ENCODE measurements at regions not wholly inside any gene's neighbourhood (a gene's known extent, or its start where the extent isn't known, plus 50 kb on each side); places are given as distances from the start of the nearest gene placed in this dataset.
A peak's percentile ranks its signal among the peaks of the same experiment; 100 is the strongest.
"Not testable (repeated sequence)": the region's sequence is repeated elsewhere in the genome, so short reads cannot be mapped to it uniquely, and the experiment has no call there.

DNA sequence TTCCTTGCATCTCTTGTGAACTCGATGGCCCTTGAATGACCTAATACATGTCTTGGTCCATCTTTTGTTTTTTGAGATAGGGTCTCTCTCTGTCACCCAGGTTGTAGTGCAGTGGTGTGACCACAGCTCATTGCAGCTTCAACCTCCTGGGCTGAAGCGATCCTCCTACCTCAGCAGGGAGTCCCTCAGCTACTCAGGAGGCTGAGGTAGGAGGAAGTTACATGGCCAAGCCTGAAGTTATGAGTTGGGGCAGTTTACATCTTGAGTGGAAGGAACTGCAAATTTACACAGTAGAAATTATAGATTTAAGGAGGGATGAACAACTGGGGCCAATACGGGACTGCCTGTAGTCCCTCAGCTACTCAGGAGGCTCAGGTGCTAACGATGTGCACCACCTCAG is 97.2 kb upstream of the METTL14 start:
- no peaks in the 10 kb centered on the region for H3K9me3 ChIP-seq
- intact Hi-C loops (cut with DNase I; ENCODE audit: low total_unique reads): no loop called here

DNA sequence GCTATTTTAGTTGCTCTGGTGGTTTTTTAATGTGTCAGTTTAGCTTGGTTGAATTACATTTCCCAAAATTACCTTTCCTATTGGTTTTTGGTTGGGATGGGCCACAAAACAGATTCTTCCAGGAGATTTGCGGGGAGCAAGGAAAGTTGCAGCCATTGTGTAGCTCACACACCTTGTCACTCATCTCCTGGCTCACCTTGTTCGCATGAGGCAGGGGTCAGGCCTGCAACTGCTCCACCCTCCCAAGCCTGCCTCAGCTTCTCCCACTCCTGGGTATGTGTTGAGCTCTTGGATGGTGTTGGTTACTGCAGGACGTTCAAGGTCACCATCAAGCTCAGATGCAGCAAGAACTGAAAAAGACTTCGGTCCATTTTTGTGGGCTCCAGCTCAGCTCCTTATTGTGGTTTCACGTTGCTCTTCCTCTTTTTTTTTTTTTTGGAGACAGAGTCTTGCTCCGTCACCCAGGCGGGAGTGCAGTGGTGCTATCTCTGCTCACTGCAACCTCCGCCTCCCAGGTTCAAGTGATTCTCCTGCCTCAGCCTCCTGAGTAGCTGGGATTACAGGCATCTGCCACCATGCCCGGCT is 95.6 kb upstream of the METTL14 start:
- no peak overlapping the region for H3K4me3 ChIP-seq

More for the DNA sequence above, 97.2 kb upstream of the METTL14 start:
- H3K4me1 ChIP-seq: peaks cover 0 to 6% (median 3%) of the 10 kb centered on the region in 4 donors
- no peak for DNase-seq
- TF ChIP-seq, protein P1, sequence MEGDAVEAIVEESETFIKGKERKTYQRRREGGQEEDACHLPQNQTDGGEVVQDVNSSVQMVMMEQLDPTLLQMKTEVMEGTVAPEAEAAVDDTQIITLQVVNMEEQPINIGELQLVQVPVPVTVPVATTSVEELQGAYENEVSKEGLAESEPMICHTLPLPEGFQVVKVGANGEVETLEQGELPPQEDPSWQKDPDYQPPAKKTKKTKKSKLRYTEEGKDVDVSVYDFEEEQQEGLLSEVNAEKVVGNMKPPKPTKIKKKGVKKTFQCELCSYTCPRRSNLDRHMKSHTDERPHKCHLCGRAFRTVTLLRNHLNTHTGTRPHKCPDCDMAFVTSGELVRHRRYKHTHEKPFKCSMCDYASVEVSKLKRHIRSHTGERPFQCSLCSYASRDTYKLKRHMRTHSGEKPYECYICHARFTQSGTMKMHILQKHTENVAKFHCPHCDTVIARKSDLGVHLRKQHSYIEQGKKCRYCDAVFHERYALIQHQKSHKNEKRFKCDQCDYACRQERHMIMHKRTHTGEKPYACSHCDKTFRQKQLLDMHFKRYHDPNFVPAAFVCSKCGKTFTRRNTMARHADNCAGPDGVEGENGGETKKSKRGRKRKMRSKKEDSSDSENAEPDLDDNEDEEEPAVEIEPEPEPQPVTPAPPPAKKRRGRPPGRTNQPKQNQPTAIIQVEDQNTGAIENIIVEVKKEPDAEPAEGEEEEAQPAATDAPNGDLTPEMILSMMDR (IDR thresholded peaks at IDR 0.05): no peak
- no peak overlapping the region for H3K4me3 ChIP-seq
- H3K27me3 ChIP-seq: peaks cover 0 to 14% of the 10 kb centered on the region in 2 donors
- no peaks in the 10 kb centered on the region for H3K36me3 ChIP-seq
- H3K27ac ChIP-seq: no peak overlapping the region

GRCh38 chr4:118591339-118592046 is 93.7 kb upstream of the METTL14 start:
- Histone ChIP-seq H3K4me3 (peak overlapping the region; percentile 55 to 57), H3K36me3 (peaks cover 0 to 11% (median 0%) of the 10 kb centered on the region in 3 donors), H3K27ac (peak overlapping the region; percentile 78 to 88)
- intact Hi-C loops (cut with DNase I; ENCODE audit: low total_unique reads); H3K27me3 ChIP-seq; H3K9me3 ChIP-seq; H3K4me1 ChIP-seq: not testable (repeated sequence)
- peak; percentile 84 to 95 for DNase-seq

More for the DNA sequence above, 95.6 kb upstream of the METTL14 start:
- DNase-seq: no peak
- H3K36me3 ChIP-seq: peaks cover 0 to 5% (median 0%) of the 10 kb centered on the region in 3 donors
- H3K4me1 ChIP-seq: peaks cover 0 to 6% (median 3%) of the 10 kb centered on the region in 4 donors
- intact Hi-C loops (cut with DNase I; ENCODE audit: low total_unique reads): no loop called here
- TF ChIP-seq, protein P1 (IDR thresholded peaks at IDR 0.05): no peak
- H3K27me3 ChIP-seq: peaks cover 0 to 7% of the 10 kb centered on the region in 2 donors
- H3K27ac ChIP-seq: no peak overlapping the region
- no peaks in the 10 kb centered on the region for H3K9me3 ChIP-seq

DNA sequence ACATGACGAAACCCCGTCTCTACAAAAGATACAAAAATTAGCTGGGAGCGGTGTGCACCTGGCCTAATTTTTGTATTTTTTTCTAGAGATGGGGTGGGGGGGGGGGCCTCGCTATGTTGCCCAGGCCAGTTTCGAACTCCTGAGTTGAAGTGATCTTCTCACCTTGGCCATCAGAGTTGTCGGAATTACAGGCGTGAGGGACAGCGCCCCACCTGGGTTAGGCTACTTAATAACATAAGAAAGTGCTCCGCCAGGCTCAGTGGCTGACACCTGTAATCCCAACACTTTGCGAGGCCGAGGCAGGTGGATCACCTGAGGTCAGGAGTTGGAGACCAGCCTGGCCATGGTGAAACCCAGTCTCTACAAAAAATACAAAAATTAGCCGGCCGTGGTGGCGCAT is 92.9 kb upstream of the METTL14 start:
- intact Hi-C loops (cut with DNase I; ENCODE audit: low total_unique reads); DNase-seq; H3K4me1 ChIP-seq; H3K27me3 ChIP-seq; H3K9me3 ChIP-seq: not testable (repeated sequence)
- H3K4me3 ChIP-seq: peak overlapping the region; percentile 55 to 57
- H3K36me3 ChIP-seq: peaks cover 0 to 17% (median 5%) of the 10 kb centered on the region in 3 donors
- peak overlapping the region; percentile 78 to 88 for H3K27ac ChIP-seq

DNA sequence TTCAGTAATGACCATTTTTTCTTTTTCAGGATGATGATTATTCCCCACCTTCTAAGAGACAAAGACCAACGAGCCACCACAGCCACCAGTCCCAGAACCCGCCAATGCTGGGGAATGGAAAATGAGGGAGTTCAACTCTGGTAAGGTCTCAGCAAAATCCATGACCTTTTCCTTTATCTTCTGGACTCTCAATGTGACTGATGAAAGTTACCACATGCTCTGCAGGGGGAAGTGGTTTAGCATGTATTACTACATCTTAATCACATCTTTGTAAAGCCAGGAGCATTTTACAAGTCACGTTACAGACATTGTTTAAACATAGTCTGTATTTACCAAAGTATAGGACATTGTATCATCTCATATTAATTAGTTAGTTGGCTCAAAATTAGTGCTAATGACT is 89.3 kb upstream of the METTL14 start:
- H3K27ac ChIP-seq; H3K4me1 ChIP-seq; H3K9me3 ChIP-seq; H3K27me3 ChIP-seq; intact Hi-C loops (cut with DNase I; ENCODE audit: low total_unique reads); H3K4me3 ChIP-seq; DNase-seq: not testable (repeated sequence)
- H3K36me3 ChIP-seq: peaks cover 0 to 41% (median 13%) of the 10 kb centered on the region in 3 donors

GRCh38 chr4:118625097-118625496 is 60.1 kb upstream of the METTL14 start:
- H3K4me1 ChIP-seq; intact Hi-C loops (cut with DNase I; ENCODE audit: low total_unique reads); DNase-seq; H3K4me3 ChIP-seq; H3K27me3 ChIP-seq; H3K9me3 ChIP-seq; H3K27ac ChIP-seq: not testable (repeated sequence)
- H3K36me3 ChIP-seq: peaks cover 0 to 11% (median 3%) of the 10 kb centered on the region in 3 donors

DNA sequence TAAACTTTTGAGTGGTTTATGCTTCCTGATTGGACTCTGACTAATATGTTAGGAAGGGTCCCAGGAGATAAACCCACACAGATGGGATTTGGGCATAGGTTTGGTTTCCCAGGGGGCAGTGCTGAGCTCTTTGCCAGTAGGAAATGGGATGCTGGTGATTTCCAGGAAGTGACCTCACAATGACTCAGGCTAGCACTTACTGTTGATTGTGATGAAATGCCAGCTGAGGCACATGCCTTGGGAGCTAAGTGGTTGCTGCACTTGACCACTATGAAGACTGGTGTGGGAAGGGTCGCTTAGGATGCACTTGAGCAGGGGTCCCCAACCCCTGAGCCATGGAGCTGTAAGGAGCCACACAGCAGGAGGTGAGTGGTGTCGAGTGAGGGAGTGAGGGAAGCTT is 55.5 kb upstream of the METTL14 start:
- H3K9me3 ChIP-seq; DNase-seq; H3K27ac ChIP-seq; intact Hi-C loops (cut with DNase I; ENCODE audit: low total_unique reads); H3K27me3 ChIP-seq; H3K4me1 ChIP-seq; H3K4me3 ChIP-seq: not testable (repeated sequence)
- peaks cover 12 to 56% (median 17%) of the 10 kb centered on the region in 3 donors for H3K36me3 ChIP-seq

GRCh38 chr4:118630897-118631296 is 54.3 kb upstream of the METTL14 start:
- H3K4me1 ChIP-seq; H3K9me3 ChIP-seq; intact Hi-C loops (cut with DNase I; ENCODE audit: low total_unique reads); H3K27me3 ChIP-seq; H3K27ac ChIP-seq; DNase-seq; H3K4me3 ChIP-seq: not testable (repeated sequence)
- peaks cover 12 to 56% (median 17%) of the 10 kb centered on the region in 3 donors for H3K36me3 ChIP-seq

DNA sequence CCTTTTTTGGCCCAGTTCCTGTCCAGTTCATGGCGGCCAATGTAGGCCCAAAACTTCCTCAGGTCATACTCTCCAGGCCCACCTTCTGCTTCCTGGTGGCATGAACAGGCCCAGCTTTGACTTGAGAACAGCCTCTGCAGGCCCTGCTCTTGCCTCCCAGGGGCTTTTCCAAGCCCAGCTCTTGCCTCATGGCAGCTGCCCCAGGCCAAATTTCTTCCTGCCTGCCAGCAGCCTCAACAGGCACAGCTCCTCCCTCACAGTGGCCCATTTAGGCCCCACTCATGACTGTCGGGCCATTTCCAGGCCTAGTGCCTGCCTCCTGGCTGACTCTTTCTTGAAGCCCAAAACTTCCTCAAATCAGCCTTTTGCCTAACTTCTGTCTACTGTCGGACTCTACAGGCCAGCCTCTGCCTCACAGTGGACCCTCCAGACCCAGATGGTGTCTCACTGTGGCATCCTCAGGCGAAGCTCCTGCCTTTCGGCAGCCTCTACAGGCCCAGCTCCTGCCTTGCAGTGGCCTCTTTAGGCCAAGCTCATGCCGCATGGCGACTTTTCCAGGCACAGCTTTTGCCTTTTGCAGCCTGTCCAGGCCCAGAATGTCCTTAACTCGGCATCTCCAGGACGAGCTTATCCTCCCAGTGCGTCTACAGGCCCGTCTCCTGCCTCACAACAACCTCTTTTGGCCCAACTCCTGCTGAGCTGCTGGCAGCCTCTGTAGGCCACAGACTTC is 53.7 kb upstream of the METTL14 start:
- H3K4me3 ChIP-seq; H3K9me3 ChIP-seq; intact Hi-C loops (cut with DNase I; ENCODE audit: low total_unique reads): not testable (repeated sequence)

DNA sequence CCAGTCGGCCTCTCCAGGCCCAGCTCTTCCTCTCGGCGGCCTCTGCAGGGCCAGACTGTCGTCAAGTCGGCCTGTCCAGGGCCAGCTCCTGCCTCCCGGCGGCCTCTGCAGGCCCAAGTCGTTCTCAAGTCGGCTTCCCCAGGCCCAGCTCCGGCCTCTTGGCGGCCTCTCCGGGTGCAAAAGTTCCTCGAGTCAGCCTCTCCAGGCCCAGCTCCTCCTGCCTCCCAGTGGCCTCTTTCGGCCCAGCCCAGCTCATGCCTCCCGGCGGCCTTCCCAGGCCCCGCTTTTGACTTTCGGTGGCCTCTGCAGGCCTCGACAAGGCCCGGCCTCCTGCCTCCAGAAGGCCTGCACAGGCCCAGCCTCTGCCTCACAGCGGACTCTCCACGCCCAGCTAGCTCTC is 51.7 kb upstream of the METTL14 start:
- H3K27ac ChIP-seq; H3K27me3 ChIP-seq; H3K9me3 ChIP-seq; intact Hi-C loops (cut with DNase I; ENCODE audit: low total_unique reads); DNase-seq; H3K4me1 ChIP-seq; H3K4me3 ChIP-seq: not testable (repeated sequence)
- peaks cover 12 to 62% (median 14%) of the 10 kb centered on the region in 3 donors for H3K36me3 ChIP-seq

More for the DNA sequence above, 53.7 kb upstream of the METTL14 start:
- not testable (repeated sequence) for DNase-seq, H3K27me3 ChIP-seq, H3K4me1 ChIP-seq, H3K27ac ChIP-seq
- H3K36me3 ChIP-seq: peaks cover 12 to 62% (median 17%) of the 10 kb centered on the region in 3 donors

DNA sequence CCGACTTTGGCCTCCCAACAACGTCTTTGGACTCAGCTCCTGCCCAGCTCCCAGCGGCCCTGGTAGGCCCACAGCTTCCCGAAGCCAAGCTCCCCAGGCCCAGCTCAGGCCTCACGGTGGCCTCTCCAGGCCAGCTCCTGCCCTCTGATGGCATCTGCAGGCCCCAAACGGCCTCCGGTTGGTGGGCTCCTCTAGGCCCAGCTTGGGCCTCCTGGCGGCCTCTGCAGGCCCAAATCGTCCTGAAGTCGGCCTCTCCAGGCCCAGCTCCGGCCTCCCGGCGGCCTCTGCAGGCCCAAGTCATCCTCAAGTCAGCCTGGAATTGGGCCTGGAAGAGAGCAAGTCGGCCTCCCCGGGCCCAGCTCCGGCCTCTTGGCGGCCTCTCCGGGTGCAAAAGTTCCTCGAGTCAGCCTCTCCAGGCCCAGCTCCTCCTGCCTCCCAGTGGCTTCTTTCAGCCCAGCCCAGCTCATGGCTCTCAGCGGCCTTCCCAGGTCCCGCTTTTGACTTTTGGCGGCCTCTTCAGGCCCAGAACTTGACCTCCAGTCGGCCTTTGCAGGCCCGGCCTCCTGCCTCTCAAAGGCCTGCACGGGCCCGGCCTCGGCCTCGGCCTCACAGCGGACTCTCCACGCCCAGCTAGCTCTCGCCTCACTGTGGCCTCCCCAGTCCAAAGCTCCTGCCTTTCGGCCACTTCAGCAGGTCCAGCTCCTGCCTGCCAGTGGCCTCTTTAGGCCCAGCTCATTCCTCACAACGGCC is 50.9 kb upstream of the METTL14 start:
- H3K9me3 ChIP-seq; H3K4me3 ChIP-seq; H3K4me1 ChIP-seq; H3K27me3 ChIP-seq; DNase-seq; H3K27ac ChIP-seq; intact Hi-C loops (cut with DNase I; ENCODE audit: low total_unique reads): not testable (repeated sequence)
- peaks cover 12 to 56% (median 14%) of the 10 kb centered on the region in 3 donors for H3K36me3 ChIP-seq
